T-helper 1 cell (primary cell): ENCODE measurements at regions not wholly inside any gene's neighbourhood (a gene's known extent, or its start where the extent isn't known, plus 50 kb on each side); places are given as distances from the start of the nearest gene placed in this dataset.

Experiments used
- DNase-seq, 5 donors: peaks; one replicate each; pipeline ENCODE4 v3.0.0-alpha.2; 2012 to 2020

GRCh38 chr2:134148843-134149472 is 104.9 kb upstream of the MGAT5 start:
- no peak for DNase-seq

- no peak for DNase-seq
These were observed 104.0 kb upstream of the MGAT5 start for GRCh38 chr2:134149904-134150303.

GRCh38 chr2:134150760-134151159 is 103.1 kb upstream of the MGAT5 start:
- no peak for DNase-seq

- no peak for DNase-seq
These were observed 101.5 kb upstream of the MGAT5 start for GRCh38 chr2:134152045-134153010.

- no peak for DNase-seq
These were observed 100.5 kb upstream of the MGAT5 start for GRCh38 chr2:134153294-134153880.

- no peak for DNase-seq
These were observed 99.6 kb upstream of the MGAT5 start for GRCh38 chr2:134154246-134154645.

GRCh38 chr2:134155134-134155533 is 98.7 kb upstream of the MGAT5 start:
- DNase-seq: no peak

- no peak for DNase-seq
These were observed 95.6 kb upstream of the MGAT5 start for GRCh38 chr2:134158295-134158694.

GRCh38 chr2:134161170-134161547 is 92.7 kb upstream of the MGAT5 start:
- DNase-seq: no peak

GRCh38 chr2:134163336-134163735 is 90.5 kb upstream of the MGAT5 start:
- DNase-seq: no peak

- no peak for DNase-seq
These were observed 89.6 kb upstream of the MGAT5 start for GRCh38 chr2:134164306-134164705.

- DNase-seq: no peak
These were observed 86.9 kb upstream of the MGAT5 start for GRCh38 chr2:134167015-134167414.

- peak in 1 of 5 donors; percentile 48 for DNase-seq
These were observed 84.1 kb upstream of the MGAT5 start for GRCh38 chr2:134169788-134170187.

- DNase-seq: no peak
These were observed 83.6 kb upstream of the MGAT5 start for GRCh38 chr2:134170294-134170693.

GRCh38 chr2:134170700-134171099 is 83.2 kb upstream of the MGAT5 start:
- DNase-seq: no peak

GRCh38 chr2:134173338-134174016 is 80.4 kb upstream of the MGAT5 start:
- no peak for DNase-seq

- no peak for DNase-seq
These were observed 79.2 kb upstream of the MGAT5 start for GRCh38 chr2:134174711-134175110.

GRCh38 chr2:134175834-134176233 is 78.0 kb upstream of the MGAT5 start:
- DNase-seq: no peak

- no peak for DNase-seq
These were observed 76.4 kb upstream of the MGAT5 start for GRCh38 chr2:134177351-134177931.

GRCh38 chr2:134178138-134178877 is 75.6 kb upstream of the MGAT5 start:
- no peak for DNase-seq

- DNase-seq: peak in 4 of 5 donors; percentile 28 to 58 (median 44)
These were observed 72.7 kb upstream of the MGAT5 start for GRCh38 chr2:134181219-134181618.

- no peak for DNase-seq
These were observed 70.2 kb upstream of the MGAT5 start for GRCh38 chr2:134183679-134184078.
